H1 (cell line): ENCODE measurements at regions not wholly inside any gene's neighbourhood (a gene's known extent, or its start where the extent isn't known, plus 50 kb on each side); places are given as distances from the start of the nearest gene placed in this dataset.

Source experiments
- CTCF ChIA-PET: fragments of 300-600 bp; sonication (Branson Sonifier 250); formaldehyde crosslinking; loops from one replicate; lab custom pipeline; 2021; ENCODE audit not compliant: partially characterized antibody; lab: Charles Lee
- POLR2A ChIA-PET: fragments of 300-600 bp; sonication (Branson Sonifier 250); formaldehyde crosslinking; loops from one replicate; lab custom pipeline; 2021; ENCODE audit warnings: inconsistent platforms; ENCODE audit not compliant: partially characterized antibody; lab: Charles Lee
- DNase-seq, 2 experiments: peaks; one replicate each; pipeline versions ENCODE4 v3.0.0 to v3.0.0-alpha.2; 2010 to 2022; ENCODE audit warnings: low spot score in 2 of 2, low read depth in 1 of 2, mixed read lengths in 1 of 2
- FAIRE-seq: peaks from 2 replicates; lab custom pipeline; 2011; peaks lifted over from hg19 to GRCh38; lab: Jason Lieb, UNC
- H2AFZ ChIP-seq: 2 replicates; pipeline ENCODE4 v1.8.1; 2012; ENCODE audit warnings: low read length, inconsistent platforms
- H2AK5ac ChIP-seq: 2 replicates; pipeline ENCODE4 v1.6.1; 2013; ENCODE audit warnings: low read depth, low read length
- H2BK120ac ChIP-seq: replicated peaks from 2 replicates; pipeline ENCODE3; 2013; ENCODE audit warnings: low read depth, low read length, inconsistent platforms
- H2BK12ac ChIP-seq: 2 replicates; pipeline ENCODE4 v1.6.1; 2013; ENCODE audit warnings: low read depth, low read length
- H2BK15ac ChIP-seq: 2 replicates; pipeline ENCODE4 v1.6.1; 2013; ENCODE audit warnings: low read length
- H2BK20ac ChIP-seq: 2 replicates; pipeline ENCODE4 v1.6.1; 2013; ENCODE audit warnings: low read length
- H2BK5ac ChIP-seq: 2 replicates; pipeline ENCODE4 v1.6.1; 2013; ENCODE audit warnings: low read depth, low read length
- H3K14ac ChIP-seq: 2 replicates; pipeline ENCODE4 v1.6.1; 2013; ENCODE audit warnings: inconsistent platforms; ENCODE audit not compliant: insufficient read length
- H3K18ac ChIP-seq: 2 replicates; pipeline ENCODE4 v1.6.1; 2013; ENCODE audit warnings: low read length; ENCODE audit errors: extremely low read depth
- H3K23ac ChIP-seq: 2 replicates; pipeline ENCODE4 v1.6.1; 2013; ENCODE audit warnings: inconsistent platforms; ENCODE audit not compliant: insufficient read length
- H3K23me2 ChIP-seq: 2 replicates; pipeline ENCODE4 v1.6.1; 2013; ENCODE audit warnings: low read depth, low read length
- H3K27ac ChIP-seq: 2 replicates; pipeline ENCODE4 v1.6.1; 2011; ENCODE audit warnings: low read depth, low read length, inconsistent platforms
- H3K27me3 ChIP-seq, 4 experiments: replicated peaks in 1 of 4; 1 replicate in 1 of 4; 2 replicates in 3 of 4; pipeline versions ENCODE4 v1.6.1 to v1.8.1; 2011 to 2013; ENCODE audit warnings: low read length in 3 of 4, mild to moderate bottlenecking in 3 of 4, inconsistent platforms in 2 of 4, mixed read lengths in 2 of 4, moderate library complexity in 1 of 4; ENCODE audit not compliant: control insufficient read depth in 3 of 4, insufficient read depth in 3 of 4; ENCODE audit errors: extremely low read depth in 1 of 4
- H3K36me3 ChIP-seq, 4 experiments: 2 replicates each; pipeline versions ENCODE4 v1.6.1 to v1.8.1; 2011 to 2013; ENCODE audit warnings: mild to moderate bottlenecking in 4 of 4, low read length in 3 of 4, moderate library complexity in 2 of 4, control low read depth in 1 of 4, inconsistent platforms in 1 of 4; ENCODE audit not compliant: insufficient read depth in 4 of 4, control insufficient read depth in 2 of 4
- H3K4ac ChIP-seq: replicated peaks from 2 replicates; pipeline ENCODE3; 2013; ENCODE audit warnings: low read length, low read depth, mixed read lengths, inconsistent platforms; ENCODE audit not compliant: insufficient read length
- H3K4me1 ChIP-seq, 4 experiments: replicated peaks in 1 of 4; 1 replicate in 1 of 4; 2 replicates in 3 of 4; pipeline versions ENCODE4 v1.6.1 to v1.8.1; 2011 to 2013; ENCODE audit warnings: low read length in 3 of 4, inconsistent platforms in 2 of 4, mixed read lengths in 1 of 4; ENCODE audit not compliant: insufficient read depth in 4 of 4, control insufficient read depth in 3 of 4
- H3K4me2 ChIP-seq, 2 experiments: 2 replicates each; pipeline versions ENCODE4 v1.6.1 to v1.8.1; 2011 to 2013; ENCODE audit warnings: low read depth in 2 of 2, low read length in 2 of 2, control low read depth in 1 of 2, inconsistent platforms in 1 of 2, mild to moderate bottlenecking in 1 of 2; ENCODE audit not compliant: insufficient read depth in 1 of 2
- H3K4me3 ChIP-seq, 4 experiments: fragments of 200-600, 300-600 bp in 1 of 4; sonication (generic), shearing (Covaris generic), sonication (Bioruptor Twin) in 1 of 4; 2 replicates each; pipeline versions ENCODE4 v1.5.1 to v1.8.1; 2011 to 2016; ENCODE audit warnings: low read length in 4 of 4, low read depth in 3 of 4, control low read depth in 2 of 4, inconsistent platforms in 2 of 4, mild to moderate bottlenecking in 2 of 4, mixed read lengths in 1 of 4, moderate library complexity in 1 of 4; ENCODE audit not compliant: insufficient read depth in 2 of 4; ENCODE audit errors: extremely low read depth in 1 of 4
- H3K56ac ChIP-seq: replicated peaks from 2 replicates; pipeline ENCODE3; 2013; ENCODE audit warnings: low read depth, mild to moderate bottlenecking, mixed read lengths, low read length, inconsistent platforms; ENCODE audit not compliant: insufficient read length
- H3K79me1 ChIP-seq: 2 replicates; pipeline ENCODE4 v1.6.1; 2013; ENCODE audit warnings: low read depth, low read length, control low read depth
- H3K79me2 ChIP-seq, 2 experiments: 2 replicates each; pipeline versions ENCODE4 v1.6.1 to v1.8.1; 2012 to 2013; ENCODE audit warnings: low read length in 2 of 2, mild to moderate bottlenecking in 2 of 2, inconsistent platforms in 1 of 2; ENCODE audit not compliant: insufficient read depth in 2 of 2, control insufficient read depth in 1 of 2
- H3K9ac ChIP-seq, 4 experiments: replicated peaks in 1 of 4; 1 replicate in 1 of 4; 2 replicates in 3 of 4; pipeline versions ENCODE4 v1.6.1 to v1.8.1; 2011 to 2013; ENCODE audit warnings: low read depth in 3 of 4, low read length in 3 of 4, control low read depth in 2 of 4, mild to moderate bottlenecking in 2 of 4, moderate library complexity in 2 of 4, inconsistent platforms in 1 of 4; ENCODE audit errors: extremely low read depth in 1 of 4
- H3K9me3 ChIP-seq, 2 experiments: 2 replicates each; pipeline versions ENCODE4 v1.6.1 to v1.8.1; 2012 to 2013; ENCODE audit warnings: mild to moderate bottlenecking in 2 of 2, moderate library complexity in 2 of 2, control low read depth in 1 of 2, inconsistent platforms in 1 of 2, low read depth in 1 of 2, low read length in 1 of 2, mixed read lengths in 1 of 2; ENCODE audit not compliant: insufficient read depth in 2 of 2
- H4K20me1 ChIP-seq, 2 experiments: replicated peaks in 1 of 2; 2 replicates each; pipeline versions ENCODE3 to v1.8.1; 2011 to 2013; ENCODE audit warnings: inconsistent platforms in 2 of 2, low read length in 2 of 2, mild to moderate bottlenecking in 1 of 2; ENCODE audit not compliant: insufficient read depth in 2 of 2, control insufficient read depth in 1 of 2
- H4K5ac ChIP-seq: 2 replicates; pipeline ENCODE4 v1.6.1; 2013; ENCODE audit warnings: low read length, low read depth, mixed read lengths, inconsistent platforms; ENCODE audit not compliant: insufficient read length
- H4K8ac ChIP-seq: 2 replicates; pipeline ENCODE4 v1.8.0; 2013; ENCODE audit warnings: mild to moderate bottlenecking, moderate library complexity, low read length, inconsistent platforms; ENCODE audit not compliant: insufficient read depth; ENCODE audit errors: extremely low read depth
- H4K91ac ChIP-seq: replicated peaks from 2 replicates; pipeline ENCODE3; 2013; ENCODE audit warnings: low read length, mixed read lengths, inconsistent platforms; ENCODE audit not compliant: insufficient read length
- JUND ChIP-seq: IDR thresholded peaks from 2 replicates; pipeline ENCODE4 v1.6.1; 2011; ENCODE audit warnings: mild to moderate bottlenecking, improper control_type of control experiment, low read length
- NRF1 ChIP-seq: IDR thresholded peaks from 2 replicates; pipeline ENCODE4 v1.6.1; 2011; ENCODE audit warnings: mild to moderate bottlenecking, low read depth, low read length, improper control_type of control experiment
- POLR2AphosphoS5 ChIP-seq: IDR thresholded peaks from 2 replicates; pipeline ENCODE4 v1.6.1; 2011; ENCODE audit warnings: low read depth, low read length
- RNF2 ChIP-seq: fragments of 200-900, 300-1000 bp; sonication (generic); IDR thresholded peaks from 2 replicates; pipeline ENCODE4 v1.7.1; 2016; ENCODE audit warnings: borderline replicate concordance, low read depth, mild to moderate bottlenecking, antibody characterized with exemption, low read length; ENCODE audit not compliant: poor library complexity, severe bottlenecking; ENCODE audit errors: missing control alignments
- RXRA ChIP-seq: IDR thresholded peaks from 2 replicates; pipeline ENCODE4 v1.6.1; 2011; ENCODE audit warnings: low read depth, mild to moderate bottlenecking, low read length, moderate library complexity; ENCODE audit not compliant: insufficient read depth
- SRF ChIP-seq: IDR thresholded peaks from 2 replicates; pipeline ENCODE4 v1.6.1; 2011; ENCODE audit warnings: mild to moderate bottlenecking, low read depth, low read length, moderate library complexity
- WGBS, 2 experiments: shearing (Covaris generic) in 1 of 2; methylation state at CpG; one replicate each; pipeline versions ENCODE4 v1.1.6 to v1.1.7; 2013 to 2015; ENCODE audit warnings: low lambda C conversion rate in 2 of 2, mixed read lengths in 2 of 2, inconsistent platforms in 1 of 2, low coverage in 1 of 2, missing lambda C conversion rate in 1 of 2; ENCODE audit not compliant: insufficient replicate concordance in 2 of 2, insufficient coverage in 1 of 2, insufficient read length in 1 of 2; ENCODE audit errors: extremely low coverage in 1 of 2, missing lambda C conversion rate in 1 of 2; 5-methylcytosine and 5-hydroxymethylcytosine counted together

DNA sequence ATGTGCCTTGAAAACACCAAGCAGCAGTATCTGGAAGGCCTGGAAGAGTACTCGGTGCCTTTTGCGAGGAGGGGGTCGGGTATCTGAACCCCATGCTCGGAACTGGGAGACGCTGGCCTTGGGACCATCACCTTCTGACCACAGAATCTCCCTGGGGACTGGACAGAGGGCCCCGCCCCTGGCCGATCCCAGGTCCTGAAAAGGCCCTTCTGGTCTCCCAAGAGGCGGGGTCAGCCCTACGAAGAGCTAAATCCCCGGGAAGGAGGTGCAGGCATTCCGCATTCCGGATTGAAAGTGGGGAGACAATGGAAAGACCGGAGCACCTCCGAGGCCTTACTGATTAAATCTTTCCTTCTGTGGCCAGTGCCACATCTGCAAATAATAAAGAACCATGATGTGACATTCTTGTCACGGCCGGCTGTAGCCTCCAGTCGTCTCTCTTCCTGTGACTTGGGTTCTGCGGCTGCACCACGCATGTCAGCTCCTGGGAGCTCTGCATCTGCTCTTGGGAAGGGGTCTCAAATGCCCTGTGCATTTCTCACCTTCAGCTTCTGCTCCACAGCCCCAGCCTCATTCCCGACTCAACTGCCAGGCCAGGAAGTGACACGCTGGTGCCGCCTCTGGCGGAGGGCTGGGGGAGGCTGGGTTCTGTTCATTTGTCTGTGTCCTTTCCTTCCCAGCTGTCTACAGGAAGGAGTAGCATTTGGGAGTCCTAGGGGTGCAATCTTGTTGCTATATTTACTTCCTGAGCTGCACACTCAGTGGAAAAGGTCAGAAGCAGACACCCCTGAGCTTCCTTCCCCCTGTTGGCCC lies 173.5 kb downstream of the KLF13 start:
- H2AK5ac ChIP-seq, result no peak overlapping the region
- no peak overlapping the region for H3K14ac ChIP-seq
- H3K79me1 ChIP-seq, result no peaks in the 10 kb centered on the region
- no peak overlapping the region for H2BK120ac ChIP-seq
- FAIRE-seq, result no peak
- H2BK5ac ChIP-seq, result no peak overlapping the region; the same call in 1 of the 2 replicates
- no peak overlapping the region for H3K23ac ChIP-seq
- H3K9me3 ChIP-seq, result no peaks in the 10 kb centered on the region
- no peak overlapping the region for H3K18ac ChIP-seq
- H2BK15ac ChIP-seq, result no peak overlapping the region
- peak in 1 of 2 experiments; percentile 43 for DNase-seq
- H3K4ac ChIP-seq, result no peak overlapping the region
- H2BK12ac ChIP-seq, result no peak overlapping the region
- peak overlapping the region; percentile 71 for H4K8ac ChIP-seq
- H3K79me2 ChIP-seq, result no peaks in the 10 kb centered on the region
- H3K23me2 ChIP-seq, result no peaks in the 10 kb centered on the region
- CTCF ChIA-PET, result interaction anchor here (0.6 to 4.3 kb wide), 8 partner anchors 9 to 574 kb away, joined by 3 to 44 read pairs (median 3); no protein-coding TSS in a partner anchor
- H4K5ac ChIP-seq, result no peak overlapping the region
- H3K9ac ChIP-seq, result no peak overlapping the region
- H3K4me1 ChIP-seq, result no peaks in the 10 kb centered on the region
- H4K20me1 ChIP-seq, result no peaks in the 10 kb centered on the region
- WGBS, 2 experiments, result 93% methylated on average over 23 of the region's 23 CpGs; no CpG with 5 or more reads in 1 of the 2 experiments
- POLR2A ChIA-PET, result no interaction called here
- no peaks in the 10 kb centered on the region for H3K36me3 ChIP-seq
- H3K4me2 ChIP-seq, result no peak overlapping the region
- H2AFZ ChIP-seq, result no peak overlapping the region
- no peak overlapping the region for H3K4me3 ChIP-seq
- no peak overlapping the region for H3K27ac ChIP-seq
- H3K27me3 ChIP-seq, result no peaks in the 10 kb centered on the region
- H2BK20ac ChIP-seq, result no peak overlapping the region
- no peak overlapping the region for H4K91ac ChIP-seq
- H3K56ac ChIP-seq, result no peak overlapping the region
- TF ChIP-seq SRF, result no peak
- TF ChIP-seq RXRA, result no peak
- TF ChIP-seq JUND, result no peak
- TF ChIP-seq RNF2, result no peak
- no peak for TF ChIP-seq NRF1
- TF ChIP-seq POLR2AphosphoS5, result no peak
